B cell (primary cell): ENCODE measurements at regions not wholly inside any gene's neighbourhood (a gene's known extent, or its start where the extent isn't known, plus 50 kb on each side); places are given as distances from the start of the nearest gene placed in this dataset.

ENCODE experiments used
- ATAC-seq: fragments of 200-7000 bp; cut with Tn5 transposase; one replicate; pipeline ENCODE4 v1.10.0; 2021; ENCODE audit warnings: low read depth, mild to moderate bottlenecking, moderate number of reproducible peaks, moderate library complexity
- CTCF ChIA-PET: fragments of 350-600 bp; sonication (Branson Sonifier 250); formaldehyde crosslinking; loops from one replicate; lab custom pipeline; 2021; ENCODE audit warnings: antibody characterized with exemption, inconsistent platforms; lab: Charles Lee
- POLR2A ChIA-PET: fragments of 350-600 bp; sonication (Branson Sonifier 250); formaldehyde crosslinking; loops from one replicate; lab custom pipeline; 2021; ENCODE audit warnings: antibody characterized with exemption; lab: Charles Lee
- DNase-seq: peaks from one replicate; pipeline ENCODE4 v3.0.0; 2013
- H2AFZ ChIP-seq: 2 replicates; pipeline ENCODE4 v1.6.1; 2012; ENCODE audit warnings: mild to moderate bottlenecking, low read depth, low read length; ENCODE audit not compliant: insufficient read depth, poor library complexity, severe bottlenecking
- H3K27ac ChIP-seq, 2 donors: 1 replicate in 1 of 2; 2 replicates in 1 of 2; pipeline ENCODE4 v1.5.1; 2012 to 2013; ENCODE audit warnings: low read length in 2 of 2, mild to moderate bottlenecking in 2 of 2, moderate library complexity in 1 of 2
- H3K27me3 ChIP-seq, 4 experiments: fragments of 200-600 bp in 1 of 4; sonication (generic) in 1 of 4; replicated peaks in 1 of 4; 1 replicate in 2 of 4; 2 replicates in 2 of 4; pipeline versions ENCODE4 v1.6.1 to v1.7.0; 2013 to 2016; ENCODE audit warnings: low read length in 3 of 4, mild to moderate bottlenecking in 2 of 4, mixed read lengths in 1 of 4, moderate library complexity in 1 of 4; ENCODE audit not compliant: insufficient read depth in 4 of 4, control insufficient read depth in 3 of 4; ENCODE audit errors: control extremely low read depth in 1 of 4
- H3K36me3 ChIP-seq, 2 experiments: replicated peaks in 1 of 2; 1 replicate in 1 of 2; 2 replicates in 1 of 2; pipeline versions ENCODE4 v1.6.1 to v1.7.1; 2013; ENCODE audit warnings: low read length in 1 of 2; ENCODE audit not compliant: insufficient read depth in 2 of 2, control insufficient read depth in 1 of 2; ENCODE audit errors: control extremely low read depth in 1 of 2, extremely low read depth in 1 of 2
- H3K4me1 ChIP-seq, 2 donors: fragments of 200-600 bp in 1 of 2; sonication (generic) in 1 of 2; 1 replicate in 1 of 2; 2 replicates in 1 of 2; pipeline versions ENCODE4 v1.5.1 to v1.6.1; 2013 to 2017; ENCODE audit warnings: low read length in 2 of 2; ENCODE audit not compliant: control insufficient read depth in 2 of 2, insufficient read depth in 2 of 2
- H3K4me2 ChIP-seq: replicated peaks from 2 replicates; pipeline ENCODE3; 2012; ENCODE audit warnings: mild to moderate bottlenecking, low read depth, low read length; ENCODE audit not compliant: poor library complexity, severe bottlenecking
- H3K4me3 ChIP-seq, 5 experiments: fragments of 200-600 bp in 1 of 5; sonication (generic) in 1 of 5; 1 replicate in 3 of 5; 2 replicates in 2 of 5; pipeline versions ENCODE4 v1.5.1 to v1.7.0; 2011 to 2016; ENCODE audit warnings: low read length in 4 of 5, mild to moderate bottlenecking in 4 of 5, low read depth in 2 of 5, control low read depth in 1 of 5, moderate library complexity in 1 of 5; ENCODE audit not compliant: insufficient read depth in 1 of 5; ENCODE audit errors: control extremely low read depth in 1 of 5, extremely low read depth in 1 of 5
- H3K79me2 ChIP-seq: fragments of 200-600 bp; sonication (generic); one replicate; pipeline ENCODE4 v1.6.0; 2016; ENCODE audit warnings: low read length; ENCODE audit not compliant: control insufficient read depth, insufficient read depth
- H3K9ac ChIP-seq: fragments of 200-600 bp; sonication (generic); 2 replicates; pipeline ENCODE4 v1.6.1; 2017; ENCODE audit warnings: mild to moderate bottlenecking, low read length, moderate library complexity
- H3K9me3 ChIP-seq, 3 donors: one replicate each; pipeline versions ENCODE4 v1.6.1 to v1.7.1; 2013; ENCODE audit warnings: low read length in 2 of 3; ENCODE audit not compliant: control insufficient read depth in 2 of 3, insufficient read depth in 1 of 3; ENCODE audit errors: control extremely low read depth in 1 of 3
- H4K20me1 ChIP-seq: 2 replicates; pipeline ENCODE4 v1.6.0; 2012; ENCODE audit warnings: mild to moderate bottlenecking, low read length; ENCODE audit not compliant: insufficient read depth, control insufficient read depth, poor library complexity, severe bottlenecking
- H3K27ac Mint-ChIP-seq: one replicate; pipeline ENCODE4 v1.8.0; 2021; ENCODE audit warnings: mixed read lengths
- H3K27me3 Mint-ChIP-seq: one replicate; pipeline ENCODE4 v1.8.0; 2021; ENCODE audit warnings: mixed read lengths
- H3K4me1 Mint-ChIP-seq: one replicate; pipeline ENCODE4 v1.8.0; 2021; ENCODE audit warnings: mixed read lengths
- H3K4me3 Mint-ChIP-seq: one replicate; pipeline ENCODE4 v1.8.0; 2021; ENCODE audit warnings: mixed read lengths
- H3K9me3 Mint-ChIP-seq: one replicate; pipeline ENCODE4 v1.8.0; 2022; ENCODE audit warnings: mixed read lengths; ENCODE audit not compliant: insufficient read depth
- CTCF ChIP-seq: fragments of 200-600 bp; IDR thresholded peaks from one replicate; pipeline ENCODE4 v1.8.0; 2022; ENCODE audit warnings: antibody characterized with exemption, mild to moderate bottlenecking
- EZH2 ChIP-seq: IDR thresholded peaks from 2 replicates; pipeline ENCODE4 v1.6.1; 2012; ENCODE audit warnings: borderline replicate concordance, low read depth, mild to moderate bottlenecking, moderate library complexity, low read length; ENCODE audit not compliant: insufficient read depth, poor library complexity, severe bottlenecking
- WGBS: methylation state at CpG from one replicate; pipeline ENCODE4 v1.1.5; 2013; ENCODE audit warnings: missing lambda C conversion rate; ENCODE audit not compliant: insufficient coverage; 5-methylcytosine and 5-hydroxymethylcytosine counted together
- intact Hi-C: fragments of 100-400 bp; cut with micrococcal nuclease; formaldehyde crosslinking; loops from one replicate; pipeline ENCODE4 v1.10.0; 2022

GRCh38 chr10:120646738-120647456 lies 189.9 kb downstream of the PLPP4 start:
- no CpG with 5 or more reads among the region's 5 CpGs for WGBS
- Histone ChIP-seq H3K4me2 (no peak overlapping the region), H3K27ac (no peak overlapping the region), H3K4me3 (no peak overlapping the region), H3K79me2 (no peaks in the 10 kb centered on the region), H3K4me1 (no peaks in the 10 kb centered on the region), H3K9ac (no peak overlapping the region), H2AFZ (no peak overlapping the region), H4K20me1 (no peaks in the 10 kb centered on the region), H3K27me3 (no peaks in the 10 kb centered on the region), H3K36me3 (no peaks in the 10 kb centered on the region), H3K9me3 (no peaks in the 10 kb centered on the region)
- DNase-seq (no peak), ATAC-seq (no peak)
- Mint-ChIP-seq H3K4me3 (no peak overlapping the region), H3K27ac (no peak overlapping the region), H3K27me3 (no peaks in the 10 kb centered on the region), H3K9me3 (no peaks in the 10 kb centered on the region), H3K4me1 (no peaks in the 10 kb centered on the region)
- TF ChIP-seq CTCF: no peak
- no peak for TF ChIP-seq EZH2
- POLR2A ChIA-PET: no interaction called here
- intact Hi-C loops: no loop called here
- CTCF ChIA-PET: no interaction called here

DNA sequence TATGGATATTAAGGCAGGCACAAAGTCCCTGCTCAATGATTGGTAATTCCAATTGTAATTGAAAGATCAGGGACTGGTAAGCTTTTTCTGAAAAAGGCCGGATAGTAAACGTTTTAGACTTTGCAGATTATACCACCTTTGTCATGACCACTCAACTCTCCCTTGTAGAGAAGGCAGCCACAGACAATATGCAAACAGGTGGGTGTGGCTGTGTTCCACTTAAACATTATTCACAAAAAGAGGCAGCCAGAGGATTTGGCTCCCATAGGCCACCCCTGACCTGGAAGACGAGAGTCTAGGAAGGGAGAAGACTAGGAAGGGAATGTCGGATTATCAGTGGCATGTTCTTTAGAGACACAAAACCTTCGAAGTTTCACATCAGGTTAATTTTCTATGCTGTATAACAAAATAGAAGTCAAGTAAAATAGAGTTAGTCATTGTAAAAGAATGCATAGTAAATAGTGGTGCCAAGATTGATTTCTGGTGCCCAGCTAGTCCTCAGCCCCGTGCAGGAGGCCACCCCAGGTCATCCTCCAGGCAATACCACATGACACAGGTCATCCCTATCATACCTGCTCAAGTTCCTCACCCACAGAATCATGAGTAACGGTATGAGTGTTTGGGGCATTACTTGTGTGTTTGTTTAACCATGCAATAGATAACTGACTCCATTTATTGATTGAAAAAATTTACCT lies 193.8 kb downstream of the PLPP4 start:
- no peak overlapping the region for H3K4me3 Mint-ChIP-seq

More for the DNA sequence above, 193.8 kb downstream of the PLPP4 start:
- no peak overlapping the region for H3K4me3 ChIP-seq
- no peaks in the 10 kb centered on the region for H4K20me1 ChIP-seq
- no peak for DNase-seq
- H3K27ac ChIP-seq: no peak overlapping the region
- H3K9me3 ChIP-seq: no peaks in the 10 kb centered on the region
- no peak overlapping the region for H3K4me2 ChIP-seq
- CTCF ChIA-PET: no interaction called here
- no peaks in the 10 kb centered on the region for H3K4me1 ChIP-seq
- POLR2A ChIA-PET: no interaction called here
- no peak for ATAC-seq
- TF ChIP-seq CTCF: no peak
- TF ChIP-seq EZH2: no peak
- H3K9ac ChIP-seq: no peak overlapping the region
- intact Hi-C loops: no loop called here
- Mint-ChIP-seq H3K27me3 (peaks cover 4% of the 10 kb centered on the region), H3K27ac (no peak overlapping the region), H3K9me3 (no peaks in the 10 kb centered on the region), H3K4me1 (no peaks in the 10 kb centered on the region)
- H2AFZ ChIP-seq: no peak overlapping the region
- no CpG with 5 or more reads among the region's 7 CpGs for WGBS
- H3K79me2 ChIP-seq: no peaks in the 10 kb centered on the region
- H3K27me3 ChIP-seq: no peaks in the 10 kb centered on the region
- no peaks in the 10 kb centered on the region for H3K36me3 ChIP-seq
